PFSK-1 (cell line): ENCODE measurements at regions not wholly inside any gene's neighbourhood (a gene's known extent, or its start where the extent isn't known, plus 50 kb on each side); places are given as distances from the start of the nearest gene placed in this dataset.

ENCODE experiments used
- FOXP2 ChIP-seq: optimal IDR thresholded peaks from 2 replicates; pipeline ENCODE3; 2011; ENCODE audit warnings: borderline replicate concordance, control low read depth, inconsistent platforms; ENCODE audit not compliant: insufficient read depth; ENCODE audit errors: extremely low read length, extremely low read depth
- POLR2AphosphoS5 ChIP-seq: IDR thresholded peaks from 2 replicates; pipeline ENCODE4 v1.6.1; 2012; ENCODE audit warnings: low read depth, mild to moderate bottlenecking, control low read depth, low read length, moderate library complexity
- REST ChIP-seq, 2 experiments: IDR thresholded peaks; 2 replicates each; pipeline versions ENCODE4 v1.6.1 to v1.8.0; 2011 to 2012; ENCODE audit warnings: low read depth in 2 of 2, low read length in 2 of 2, control low read depth in 1 of 2, inconsistent platforms in 1 of 2, mild to moderate bottlenecking in 1 of 2, moderate library complexity in 1 of 2; ENCODE audit not compliant: insufficient read depth in 1 of 2
- SIN3A ChIP-seq: IDR thresholded peaks from 2 replicates; pipeline ENCODE4 v1.6.1; 2012; ENCODE audit warnings: mild to moderate bottlenecking, low read length, moderate library complexity, borderline replicate concordance; ENCODE audit not compliant: insufficient read depth
- TAF1 ChIP-seq: IDR thresholded peaks from 2 replicates; pipeline ENCODE4 v1.6.1; 2012; ENCODE audit warnings: low read length, control low read depth, borderline replicate concordance; ENCODE audit not compliant: insufficient read depth

GRCh38 chrX:38870361-38870895 is 69.2 kb downstream of the MID1IP1 start:
- TF ChIP-seq REST (IDR thresholded peaks at IDR 0.05; ENCODE audit: insufficient read depth in 1 of 2, low read depth in 2 of 2, low read length in 2 of 2) (no peak), TAF1 (no peak), FOXP2 (no peak), SIN3A (no peak)

- TF ChIP-seq FOXP2 (no peak), POLR2AphosphoS5 (no peak), TAF1 (no peak), REST (IDR thresholded peaks at IDR 0.05; ENCODE audit: insufficient read depth in 1 of 2, low read depth in 2 of 2, low read length in 2 of 2) (no peak), SIN3A (no peak)
Measured at GRCh38 chrX:38871129-38872029, 70.1 kb downstream of the MID1IP1 start.

- TF ChIP-seq SIN3A (no peak), POLR2AphosphoS5 (no peak), TAF1 (no peak), FOXP2 (no peak), REST (IDR thresholded peaks at IDR 0.05; ENCODE audit: insufficient read depth in 1 of 2, low read depth in 2 of 2, low read length in 2 of 2) (no peak)
Measured at GRCh38 chrX:38877366-38877765, 76.1 kb downstream of the MID1IP1 start.

- TF ChIP-seq SIN3A: no peak
- no peak for TF ChIP-seq TAF1
- no peak for TF ChIP-seq REST (IDR thresholded peaks at IDR 0.05; ENCODE audit: insufficient read depth in 1 of 2, low read depth in 2 of 2, low read length in 2 of 2)
- TF ChIP-seq FOXP2: no peak
- TF ChIP-seq POLR2AphosphoS5: no peak
Measured at GRCh38 chrX:38878641-38879340, 77.5 kb downstream of the MID1IP1 start.
